ENCODE measurements at regions not wholly inside any gene's neighbourhood (a gene's known extent, or its start where the extent isn't known, plus 50 kb on each side); places are given as distances from the start of the nearest gene placed in this dataset.
A peak's percentile ranks its signal among the peaks of the same experiment; 100 is the strongest.

DNA sequence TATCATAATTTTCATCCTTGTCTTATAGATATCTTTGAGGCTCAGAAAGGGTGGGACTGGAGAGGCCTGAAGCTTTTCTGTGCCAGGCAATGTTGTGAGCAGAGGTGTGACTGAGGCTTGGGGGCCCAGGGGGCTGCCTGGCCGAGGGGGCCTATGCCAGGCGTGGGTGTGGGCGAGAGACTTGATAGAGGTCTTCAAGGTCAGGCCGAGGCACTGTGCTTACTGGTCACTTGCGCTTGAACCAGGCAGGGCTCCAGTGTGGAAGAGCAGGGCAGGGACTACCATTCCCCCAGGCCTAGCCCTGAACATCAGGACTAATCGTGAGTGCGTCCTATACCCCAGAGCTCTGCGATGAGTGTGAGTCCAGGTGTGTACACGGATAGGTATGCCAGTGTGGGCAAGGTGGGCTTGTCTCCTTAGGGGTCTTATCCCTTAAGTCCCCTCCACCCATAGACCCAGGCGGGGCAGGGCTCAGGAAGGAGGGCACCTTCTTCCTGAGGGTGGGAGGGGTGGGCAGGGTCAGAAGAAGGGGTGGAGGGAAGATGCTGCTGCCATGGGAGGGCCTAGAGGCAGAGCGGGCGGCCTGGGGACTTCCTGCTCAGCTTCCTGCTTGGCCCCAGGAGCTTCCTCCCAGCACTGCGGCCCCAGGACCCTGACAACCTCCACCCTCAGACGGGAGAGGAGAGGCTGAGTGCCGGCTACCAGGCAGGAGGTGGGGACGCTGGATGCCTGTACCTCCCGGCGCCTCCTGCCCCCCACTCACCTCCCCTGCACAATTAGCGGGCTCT is 84.7 kb downstream of the LINGO1 start:
- Mint-ChIP-seq H3K27ac (no peak overlapping the region), H3K36me3 (ENCODE audit: low read depth) (no peaks in the 10 kb centered on the region), H3K27me3 (ENCODE audit: low read depth) (peaks cover 9% of the 10 kb centered on the region), H3K4me1 (ENCODE audit: low read depth) (no peaks in the 10 kb centered on the region), H3K4me3 (ENCODE audit: low read depth) (no peak overlapping the region), H3K9me3 (no peaks in the 10 kb centered on the region)
- DNase-seq (ENCODE audit: low spot score), result no peak
- intact Hi-C loops (cut with micrococcal nuclease), result no loop called here

DNA sequence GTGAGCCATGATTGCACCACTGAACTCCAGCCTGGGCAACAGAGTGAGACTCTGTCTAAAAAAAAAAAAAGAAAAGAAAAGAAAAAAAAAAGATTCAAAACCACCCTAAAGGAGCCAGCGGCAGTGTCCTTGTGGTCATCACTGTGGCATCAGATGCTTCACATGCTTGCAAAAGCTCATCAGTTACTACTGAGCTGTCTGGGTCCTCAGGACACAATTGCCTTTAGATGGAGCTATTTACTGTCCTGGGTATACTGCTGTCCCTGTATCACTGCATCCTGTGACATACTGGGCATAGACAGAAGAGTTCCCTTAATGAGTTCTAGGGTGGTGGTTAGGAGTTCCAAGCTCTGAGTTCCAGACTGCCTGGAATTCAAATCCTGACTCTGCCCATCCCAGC is 85.8 kb downstream of the LINGO1 start:
- Mint-ChIP-seq H3K36me3 (ENCODE audit: low read depth) (no peaks in the 10 kb centered on the region), H3K4me1 (ENCODE audit: low read depth) (peaks cover 5% of the 10 kb centered on the region), H3K27me3 (ENCODE audit: low read depth) (peaks cover 9% of the 10 kb centered on the region), H3K9me3 (no peaks in the 10 kb centered on the region), H3K27ac (no peak overlapping the region), H3K4me3 (ENCODE audit: low read depth) (no peak overlapping the region)
- intact Hi-C loops (cut with micrococcal nuclease), result no loop called here
- DNase-seq (ENCODE audit: low spot score), result no peak

DNA sequence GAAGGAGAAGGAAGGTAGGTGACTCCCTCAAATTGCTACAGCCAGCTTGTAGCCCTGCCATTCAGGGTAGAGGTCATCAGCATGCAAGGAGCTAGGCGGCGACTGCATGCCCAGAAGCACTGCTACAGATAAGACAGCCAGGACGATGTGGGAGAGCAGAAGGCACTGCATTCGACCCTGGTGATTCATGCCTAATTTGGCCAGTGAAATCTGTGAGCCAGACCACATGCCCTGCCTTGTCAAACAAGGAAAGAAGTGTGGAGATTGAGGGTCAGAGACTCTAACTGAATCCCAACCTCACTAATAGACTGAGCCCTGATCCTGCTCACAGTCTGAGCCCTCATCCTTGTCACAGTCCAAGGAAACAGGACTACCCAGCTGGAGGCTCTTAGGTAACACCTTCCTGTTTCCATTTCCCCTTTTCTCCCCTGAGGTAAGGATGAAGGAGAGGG is 86.6 kb downstream of the LINGO1 start:
- no peak for DNase-seq (ENCODE audit: low spot score)
- Mint-ChIP-seq H3K4me1 (ENCODE audit: low read depth) (peaks cover 5% of the 10 kb centered on the region), H3K36me3 (ENCODE audit: low read depth) (no peaks in the 10 kb centered on the region), H3K9me3 (no peaks in the 10 kb centered on the region), H3K27me3 (ENCODE audit: low read depth) (peaks cover 9% of the 10 kb centered on the region), H3K4me3 (ENCODE audit: low read depth) (no peak overlapping the region), H3K27ac (no peak overlapping the region)
- intact Hi-C loops (cut with micrococcal nuclease), result no loop called here

DNA sequence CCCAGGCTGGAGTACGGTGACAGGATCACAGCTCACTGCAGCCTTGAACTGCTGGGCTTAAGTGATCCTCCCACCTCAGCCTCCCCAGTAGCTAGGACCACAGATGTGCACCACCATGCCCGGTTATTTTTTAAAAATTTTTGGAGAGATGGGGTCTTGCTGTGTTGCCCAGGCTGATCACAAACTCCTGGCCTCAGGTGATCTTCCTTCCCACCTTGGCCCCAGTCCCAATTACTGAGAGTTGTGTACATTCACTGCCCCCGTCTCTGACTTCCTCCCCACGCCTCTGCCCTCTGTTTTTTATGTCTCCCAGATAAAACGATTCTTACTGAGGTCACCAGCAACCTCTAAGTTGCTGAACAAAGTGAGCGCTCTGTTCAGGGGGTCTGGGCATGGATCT is 87.7 kb downstream of the LINGO1 start:
- Mint-ChIP-seq H3K4me3 (ENCODE audit: low read depth) (no peak overlapping the region), H3K4me1 (ENCODE audit: low read depth) (peaks cover 5% of the 10 kb centered on the region), H3K27me3 (ENCODE audit: low read depth) (peaks cover 9% of the 10 kb centered on the region), H3K36me3 (ENCODE audit: low read depth) (no peaks in the 10 kb centered on the region), H3K9me3 (no peaks in the 10 kb centered on the region), H3K27ac (no peak overlapping the region)
- DNase-seq (ENCODE audit: low spot score), result no peak
- intact Hi-C loops (cut with micrococcal nuclease), result no loop called here

DNA sequence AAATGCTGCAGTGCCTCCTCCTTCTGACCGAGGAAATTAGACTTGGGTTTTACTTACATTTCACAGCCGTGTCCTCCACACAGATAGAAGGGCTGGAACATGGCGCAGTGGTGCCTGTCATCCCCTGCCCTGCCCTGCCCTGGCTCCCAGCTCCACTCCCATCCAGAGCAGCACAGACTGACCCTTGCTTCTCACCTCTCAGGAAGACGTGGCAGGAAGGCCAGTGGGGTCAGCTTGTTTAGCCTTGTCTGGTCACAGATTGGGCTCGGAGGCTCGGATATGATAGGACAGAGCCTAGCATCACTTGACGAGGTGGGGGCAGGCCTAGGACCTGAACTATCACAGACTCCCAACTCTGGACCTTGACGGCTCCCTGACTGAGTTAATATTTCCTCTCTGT is 88.5 kb downstream of the LINGO1 start:
- no peak for DNase-seq (ENCODE audit: low spot score)
- no peak overlapping the region for H3K27ac Mint-ChIP-seq
- no peak overlapping the region for H3K4me3 Mint-ChIP-seq (ENCODE audit: low read depth)
- H3K36me3 Mint-ChIP-seq (ENCODE audit: low read depth), result no peaks in the 10 kb centered on the region
- no peaks in the 10 kb centered on the region for H3K9me3 Mint-ChIP-seq
- peaks cover 9% of the 10 kb centered on the region for H3K27me3 Mint-ChIP-seq (ENCODE audit: low read depth)
- peaks cover 5% of the 10 kb centered on the region for H3K4me1 Mint-ChIP-seq (ENCODE audit: low read depth)
- intact Hi-C loops (cut with micrococcal nuclease), result loop anchor here (5.0 kb wide), 1 partner anchor 47 kb away; no protein-coding TSS in a partner anchor

DNA sequence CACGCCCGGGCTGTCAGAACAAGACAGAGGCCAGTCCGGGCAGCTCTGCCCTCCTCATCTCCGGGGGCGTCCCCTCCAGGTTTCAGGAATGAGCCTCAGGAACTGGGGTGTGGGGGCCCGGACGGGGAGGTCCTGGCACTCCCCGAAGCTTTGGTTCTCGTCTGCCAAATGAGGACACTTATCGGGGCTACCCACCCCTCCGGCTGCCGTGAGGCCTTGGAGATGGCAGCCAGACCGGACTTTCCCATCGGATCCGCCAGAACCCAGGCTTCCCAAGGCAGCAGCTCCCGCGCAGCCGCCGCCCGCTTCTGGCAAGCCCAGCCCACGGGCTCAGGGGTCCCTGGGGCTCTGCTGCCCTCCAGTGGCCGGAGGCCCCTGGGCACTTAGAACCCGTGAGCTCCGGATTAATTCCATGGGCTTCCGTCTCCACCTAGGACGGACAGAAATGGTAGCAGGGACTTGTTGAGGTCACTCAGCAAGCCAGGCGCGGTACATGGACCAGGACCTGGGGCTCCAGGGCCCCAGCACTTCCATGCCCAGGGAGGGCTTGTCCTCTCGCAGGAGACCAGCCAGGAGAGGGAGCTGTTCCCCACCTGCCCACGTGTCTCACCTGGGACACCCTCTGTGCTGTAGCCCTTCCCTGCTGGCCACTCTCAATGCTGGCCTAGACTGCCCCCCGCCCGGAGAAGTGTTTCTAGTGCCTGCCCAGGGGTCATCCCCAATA is 89.4 kb downstream of the LINGO1 start:
- Mint-ChIP-seq H3K27ac (no peak overlapping the region), H3K27me3 (ENCODE audit: low read depth) (peaks cover 9% of the 10 kb centered on the region), H3K36me3 (ENCODE audit: low read depth) (no peaks in the 10 kb centered on the region), H3K4me3 (ENCODE audit: low read depth) (peak overlapping the region; percentile 73), H3K9me3 (no peaks in the 10 kb centered on the region), H3K4me1 (ENCODE audit: low read depth) (peaks cover 5% of the 10 kb centered on the region)
- intact Hi-C loops (cut with micrococcal nuclease), result loop anchor here (1.0 to 5.0 kb wide), 3 partner anchors 46 to 425 kb away; no protein-coding TSS in a partner anchor
- peak; percentile 66 for DNase-seq (ENCODE audit: low spot score)

DNA sequence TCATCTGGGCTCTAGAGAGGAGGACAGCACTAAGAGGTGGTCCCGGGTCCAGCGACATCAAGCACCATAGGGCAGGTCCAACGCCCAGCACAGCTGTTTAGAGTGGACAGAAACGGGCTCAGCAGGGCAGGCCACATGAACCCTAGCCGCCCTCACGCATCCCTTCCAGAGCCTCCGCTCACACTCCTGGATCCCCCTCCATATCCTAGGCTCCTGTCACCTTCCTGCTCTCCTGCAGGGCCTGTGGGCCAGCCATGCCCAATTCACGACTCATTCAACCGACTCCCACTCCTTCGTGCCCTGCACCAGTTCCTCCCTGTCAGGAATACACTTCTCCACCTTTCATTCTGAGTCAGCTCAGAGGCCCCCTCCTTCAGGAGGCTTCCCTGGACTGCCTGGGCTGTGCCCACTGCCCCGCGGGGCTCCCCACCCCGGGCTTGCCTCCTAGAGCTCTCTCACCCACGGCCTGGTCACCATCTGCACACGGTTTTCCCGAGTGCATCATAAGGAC is 90.2 kb downstream of the LINGO1 start:
- no peaks in the 10 kb centered on the region for H3K36me3 Mint-ChIP-seq (ENCODE audit: low read depth)
- no peaks in the 10 kb centered on the region for H3K9me3 Mint-ChIP-seq
- intact Hi-C loops (cut with micrococcal nuclease), result loop anchor here (1.0 to 5.0 kb wide), 3 partner anchors 45 to 424 kb away; no protein-coding TSS in a partner anchor
- no peak for DNase-seq (ENCODE audit: low spot score)
- H3K27ac Mint-ChIP-seq, result no peak overlapping the region
- H3K4me1 Mint-ChIP-seq (ENCODE audit: low read depth), result peaks cover 5% of the 10 kb centered on the region
- H3K27me3 Mint-ChIP-seq (ENCODE audit: low read depth), result peaks cover 11% of the 10 kb centered on the region
- peak overlapping the region; percentile 73 for H3K4me3 Mint-ChIP-seq (ENCODE audit: low read depth)

DNA sequence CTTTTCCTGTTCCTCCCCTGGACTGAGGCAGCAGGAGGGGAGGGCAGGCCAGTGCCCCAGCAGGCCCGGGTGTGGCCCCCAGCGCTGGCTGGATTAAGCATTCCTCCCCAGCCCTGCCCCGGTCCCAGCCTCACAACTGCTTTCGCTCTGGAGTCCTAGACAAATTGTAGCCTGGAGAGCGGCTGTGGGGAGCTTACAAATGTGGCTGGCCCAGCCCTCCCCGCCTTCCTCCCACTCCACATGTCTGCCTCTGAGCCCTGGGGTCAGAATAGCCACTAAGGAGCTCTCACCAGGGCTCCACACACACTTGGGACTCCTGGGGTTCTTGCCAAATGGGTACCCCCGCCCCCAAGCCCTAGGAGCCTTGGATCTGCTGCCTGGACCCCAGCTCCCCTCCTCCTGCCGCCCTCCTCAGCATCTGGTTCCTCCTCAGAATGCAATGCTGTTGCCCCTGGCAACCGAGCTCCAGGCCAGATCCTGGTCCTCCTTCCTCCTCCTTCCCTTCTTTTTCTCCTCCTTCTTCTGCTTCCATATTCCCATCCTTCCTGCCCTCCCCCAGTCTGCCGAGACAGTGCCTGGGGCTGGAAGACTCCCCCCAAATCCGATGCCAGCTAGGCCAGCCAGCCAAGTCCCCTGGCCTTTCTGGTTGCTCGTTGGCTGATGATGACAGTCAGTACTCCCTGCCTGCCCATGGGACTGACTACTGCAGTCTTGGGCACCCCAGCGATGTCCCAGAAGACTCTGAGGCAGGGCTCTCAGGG is 91.1 kb downstream of the LINGO1 start:
- H3K4me1 Mint-ChIP-seq (ENCODE audit: low read depth), result peaks cover 5% of the 10 kb centered on the region
- H3K9me3 Mint-ChIP-seq, result no peaks in the 10 kb centered on the region
- no peak overlapping the region for H3K4me3 Mint-ChIP-seq (ENCODE audit: low read depth)
- peaks cover 16% of the 10 kb centered on the region for H3K27me3 Mint-ChIP-seq (ENCODE audit: low read depth)
- intact Hi-C loops (cut with micrococcal nuclease), result loop anchor here (2.0 to 5.0 kb wide), 2 partner anchors 44 to 423 kb away; no protein-coding TSS in a partner anchor
- H3K27ac Mint-ChIP-seq, result no peak overlapping the region
- no peaks in the 10 kb centered on the region for H3K36me3 Mint-ChIP-seq (ENCODE audit: low read depth)
- no peak for DNase-seq (ENCODE audit: low spot score)

DNA sequence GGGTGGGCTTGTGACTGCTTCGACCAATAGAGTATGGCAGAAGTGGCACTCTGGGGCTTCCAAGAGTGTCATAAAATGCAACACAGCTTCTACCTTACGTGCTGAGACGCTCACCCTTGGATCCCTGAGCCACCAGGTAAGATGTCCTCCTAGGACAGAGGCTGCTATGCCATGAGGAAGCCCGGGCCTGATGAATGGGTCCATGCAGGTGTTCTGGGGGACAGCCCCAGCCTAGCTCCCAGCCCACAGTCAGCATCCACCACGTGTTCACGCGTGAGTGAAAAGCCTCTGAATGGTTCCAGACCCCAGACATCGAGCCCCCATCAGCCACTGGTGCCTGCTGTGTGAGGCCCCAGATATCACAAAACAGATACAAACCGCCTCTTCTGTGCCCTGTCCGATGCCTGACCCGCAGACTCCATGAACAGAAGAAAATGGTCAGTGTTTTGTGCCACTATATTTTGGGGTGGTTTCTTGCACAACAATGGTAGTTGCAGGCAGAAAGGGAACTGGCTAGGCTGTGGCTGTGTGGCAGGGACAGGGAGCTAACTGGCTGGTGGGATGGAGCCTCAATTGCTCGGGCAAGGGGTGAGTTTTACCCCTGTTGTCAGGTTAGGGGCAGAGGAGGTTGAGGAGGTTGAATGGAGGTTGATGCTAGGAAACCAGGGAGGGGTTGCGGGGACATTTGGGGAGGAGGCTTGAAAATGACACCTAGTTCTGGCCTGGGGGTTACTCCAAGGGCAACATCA is 92.2 kb downstream of the LINGO1 start:
- Mint-ChIP-seq H3K9me3 (no peaks in the 10 kb centered on the region), H3K27me3 (ENCODE audit: low read depth) (peaks cover 13% of the 10 kb centered on the region), H3K27ac (no peak overlapping the region), H3K4me1 (ENCODE audit: low read depth) (peaks cover 5% of the 10 kb centered on the region), H3K36me3 (ENCODE audit: low read depth) (no peaks in the 10 kb centered on the region), H3K4me3 (ENCODE audit: low read depth) (no peak overlapping the region)
- no peak for DNase-seq (ENCODE audit: low spot score)
- intact Hi-C loops (cut with micrococcal nuclease), result loop anchor here (5.0 kb wide), 1 partner anchor 43 kb away; no protein-coding TSS in a partner anchor

DNA sequence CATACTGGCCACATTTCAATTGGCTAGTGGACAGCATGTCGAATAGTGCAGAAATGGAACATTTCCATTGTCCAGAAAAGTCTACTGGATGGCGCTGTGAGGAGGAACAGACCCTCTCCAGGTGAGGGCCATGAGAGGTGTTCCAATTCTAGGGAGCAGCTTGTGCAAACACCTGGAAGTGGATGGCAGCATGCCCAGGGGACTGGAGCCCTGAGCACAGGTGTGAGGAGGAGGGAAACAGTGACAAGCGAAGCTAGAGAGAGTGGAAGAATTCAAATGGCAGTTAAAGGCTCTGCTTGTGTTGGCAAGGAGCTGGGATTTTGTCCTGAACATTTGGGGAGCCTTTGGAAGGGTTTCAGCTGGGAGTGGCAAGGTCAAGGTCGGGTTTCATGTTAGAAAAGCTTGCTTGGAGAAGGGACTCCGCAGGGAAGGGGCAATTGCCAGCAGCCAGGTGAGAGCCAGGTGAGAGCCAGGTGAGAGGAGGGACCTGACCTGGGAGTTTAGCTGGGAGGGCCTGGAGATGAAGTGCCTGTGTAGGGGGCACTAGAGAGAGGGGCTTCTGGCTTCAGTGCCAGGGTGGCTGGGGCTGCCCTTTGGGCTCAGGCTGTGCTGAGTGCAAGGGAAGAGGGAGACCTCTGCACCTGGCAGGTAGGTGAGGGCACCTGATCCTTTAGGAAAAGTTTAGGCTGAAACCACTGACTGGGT is 93.8 kb downstream of the LINGO1 start:
- Mint-ChIP-seq H3K9me3 (no peaks in the 10 kb centered on the region), H3K27ac (no peak overlapping the region), H3K36me3 (ENCODE audit: low read depth) (no peaks in the 10 kb centered on the region), H3K27me3 (ENCODE audit: low read depth) (peaks cover 7% of the 10 kb centered on the region), H3K4me3 (ENCODE audit: low read depth) (no peak overlapping the region), H3K4me1 (ENCODE audit: low read depth) (peaks cover 5% of the 10 kb centered on the region)
- no peak for DNase-seq (ENCODE audit: low spot score)
- intact Hi-C loops (cut with micrococcal nuclease), result no loop called here

DNA sequence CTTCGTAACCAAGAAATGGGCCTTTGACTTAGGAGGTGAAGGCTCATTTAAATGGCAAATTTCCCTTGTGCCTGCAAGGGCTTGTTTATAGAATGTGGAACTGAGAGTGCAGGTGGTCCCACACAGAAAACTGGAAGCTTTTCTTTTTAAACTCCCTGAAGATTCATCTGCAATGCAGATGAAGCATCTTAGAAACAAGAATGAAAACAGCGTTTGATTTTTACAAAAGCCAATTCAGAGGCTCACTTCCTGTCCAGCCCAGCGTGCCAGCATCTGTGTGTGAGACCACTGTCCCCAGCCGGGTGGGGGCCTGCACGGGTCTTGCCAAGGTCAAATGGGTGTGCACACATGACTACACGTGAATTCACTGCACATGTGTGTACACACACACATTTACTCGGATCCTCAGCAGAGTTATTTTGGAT is 94.7 kb downstream of the LINGO1 start:
- Mint-ChIP-seq H3K4me3 (ENCODE audit: low read depth) (no peak overlapping the region), H3K9me3 (no peaks in the 10 kb centered on the region), H3K27me3 (ENCODE audit: low read depth) (peaks cover 9% of the 10 kb centered on the region), H3K4me1 (ENCODE audit: low read depth) (peaks cover 5% of the 10 kb centered on the region), H3K36me3 (ENCODE audit: low read depth) (no peaks in the 10 kb centered on the region), H3K27ac (no peak overlapping the region)
- intact Hi-C loops (cut with micrococcal nuclease), result no loop called here
- DNase-seq (ENCODE audit: low spot score), result no peak
